ENCODE measurements at regions not wholly inside any gene's neighbourhood (a gene's known extent, or its start where the extent isn't known, plus 50 kb on each side); places are given as distances from the start of the nearest gene placed in this dataset.

DNA sequence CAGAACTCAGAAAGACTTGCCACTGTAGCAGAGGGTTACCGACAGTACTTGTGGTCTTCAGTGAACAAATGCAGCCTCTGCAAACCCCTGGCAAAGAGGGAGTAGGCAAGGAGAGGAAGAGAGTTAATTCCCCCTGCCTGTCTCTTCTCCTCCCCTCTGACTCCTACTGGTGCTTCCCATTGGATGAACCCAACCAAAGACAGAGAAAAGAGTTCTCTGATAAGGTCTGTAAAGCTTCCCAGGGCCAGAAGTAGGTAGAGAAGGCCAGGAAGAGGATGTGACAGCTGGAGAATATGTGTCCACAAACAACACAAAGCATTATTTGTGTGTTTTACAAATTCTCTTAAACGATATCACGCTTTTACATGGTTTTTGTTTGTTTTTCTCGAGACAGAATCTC is 66.6 kb upstream of the GPCPD1 start:
- TF ChIP-seq FOXP2 (optimal IDR thresholded peaks at IDR 0.05; ENCODE audit: borderline replicate concordance, extremely low read depth, extremely low read length, insufficient read depth), result no peak
- TF ChIP-seq SIN3A (IDR thresholded peaks at IDR 0.05; ENCODE audit: borderline replicate concordance, insufficient read depth, low read length), result no peak
- TF ChIP-seq POLR2AphosphoS5 (IDR thresholded peaks at IDR 0.05; ENCODE audit: low read depth, low read length), result no peak
- TF ChIP-seq, protein P1, sequence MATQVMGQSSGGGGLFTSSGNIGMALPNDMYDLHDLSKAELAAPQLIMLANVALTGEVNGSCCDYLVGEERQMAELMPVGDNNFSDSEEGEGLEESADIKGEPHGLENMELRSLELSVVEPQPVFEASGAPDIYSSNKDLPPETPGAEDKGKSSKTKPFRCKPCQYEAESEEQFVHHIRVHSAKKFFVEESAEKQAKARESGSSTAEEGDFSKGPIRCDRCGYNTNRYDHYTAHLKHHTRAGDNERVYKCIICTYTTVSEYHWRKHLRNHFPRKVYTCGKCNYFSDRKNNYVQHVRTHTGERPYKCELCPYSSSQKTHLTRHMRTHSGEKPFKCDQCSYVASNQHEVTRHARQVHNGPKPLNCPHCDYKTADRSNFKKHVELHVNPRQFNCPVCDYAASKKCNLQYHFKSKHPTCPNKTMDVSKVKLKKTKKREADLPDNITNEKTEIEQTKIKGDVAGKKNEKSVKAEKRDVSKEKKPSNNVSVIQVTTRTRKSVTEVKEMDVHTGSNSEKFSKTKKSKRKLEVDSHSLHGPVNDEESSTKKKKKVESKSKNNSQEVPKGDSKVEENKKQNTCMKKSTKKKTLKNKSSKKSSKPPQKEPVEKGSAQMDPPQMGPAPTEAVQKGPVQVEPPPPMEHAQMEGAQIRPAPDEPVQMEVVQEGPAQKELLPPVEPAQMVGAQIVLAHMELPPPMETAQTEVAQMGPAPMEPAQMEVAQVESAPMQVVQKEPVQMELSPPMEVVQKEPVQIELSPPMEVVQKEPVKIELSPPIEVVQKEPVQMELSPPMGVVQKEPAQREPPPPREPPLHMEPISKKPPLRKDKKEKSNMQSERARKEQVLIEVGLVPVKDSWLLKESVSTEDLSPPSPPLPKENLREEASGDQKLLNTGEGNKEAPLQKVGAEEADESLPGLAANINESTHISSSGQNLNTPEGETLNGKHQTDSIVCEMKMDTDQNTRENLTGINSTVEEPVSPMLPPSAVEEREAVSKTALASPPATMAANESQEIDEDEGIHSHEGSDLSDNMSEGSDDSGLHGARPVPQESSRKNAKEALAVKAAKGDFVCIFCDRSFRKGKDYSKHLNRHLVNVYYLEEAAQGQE (IDR thresholded peaks at IDR 0.05; ENCODE audit: insufficient read depth in 1 of 2, low read depth in 2 of 2, low read length in 2 of 2), result no peak
- TF ChIP-seq TAF1 (IDR thresholded peaks at IDR 0.05; ENCODE audit: borderline replicate concordance, insufficient read depth, low read length), result no peak

DNA sequence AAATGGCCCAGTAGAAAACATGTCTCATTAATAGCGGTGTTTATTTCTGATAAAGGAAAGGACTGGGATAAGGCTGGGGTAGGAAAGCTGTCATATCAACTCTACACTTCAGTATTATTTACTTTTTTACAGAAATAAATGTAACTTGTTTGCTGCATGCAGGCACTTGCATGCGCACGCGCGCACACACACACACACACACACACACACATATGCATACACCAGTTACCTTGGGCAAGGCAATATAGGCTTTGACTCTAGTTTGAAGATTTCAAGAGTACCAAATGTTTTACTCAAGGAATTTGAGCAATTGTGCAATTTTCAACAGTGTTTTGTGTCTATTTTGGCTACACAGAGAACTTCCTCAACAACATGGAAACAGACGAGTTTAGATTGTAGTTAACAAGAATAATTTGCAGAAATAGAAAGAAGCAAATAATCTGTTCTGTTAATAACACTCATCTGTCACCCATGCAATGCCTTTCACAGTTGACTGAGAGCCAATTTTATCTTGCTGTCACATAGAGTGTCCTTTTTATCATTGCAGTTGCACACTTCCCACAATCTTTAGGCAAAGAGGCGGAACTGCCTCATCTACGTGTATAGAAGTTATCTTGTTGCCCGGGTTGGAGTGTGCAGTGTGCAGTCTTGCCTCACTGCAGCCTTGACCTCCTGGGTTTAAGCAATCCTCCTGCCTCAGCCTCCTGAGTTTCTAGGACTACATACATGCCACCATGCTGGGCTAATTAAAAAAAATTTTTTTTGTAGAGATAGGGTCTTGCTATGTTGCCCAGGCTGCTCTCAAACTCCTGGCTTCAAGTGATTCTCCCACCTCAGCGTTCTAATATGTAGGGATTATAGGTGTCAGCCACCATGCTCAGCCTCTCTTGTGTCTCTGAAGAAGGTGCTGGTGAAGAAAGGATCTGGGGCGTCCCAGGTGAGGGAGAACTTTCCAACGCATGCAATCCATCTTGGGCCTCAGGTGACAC is 64.6 kb upstream of the GPCPD1 start:
- TF ChIP-seq, protein P1 (IDR thresholded peaks at IDR 0.05; ENCODE audit: insufficient read depth in 1 of 2, low read depth in 2 of 2, low read length in 2 of 2), result no peak

DNA sequence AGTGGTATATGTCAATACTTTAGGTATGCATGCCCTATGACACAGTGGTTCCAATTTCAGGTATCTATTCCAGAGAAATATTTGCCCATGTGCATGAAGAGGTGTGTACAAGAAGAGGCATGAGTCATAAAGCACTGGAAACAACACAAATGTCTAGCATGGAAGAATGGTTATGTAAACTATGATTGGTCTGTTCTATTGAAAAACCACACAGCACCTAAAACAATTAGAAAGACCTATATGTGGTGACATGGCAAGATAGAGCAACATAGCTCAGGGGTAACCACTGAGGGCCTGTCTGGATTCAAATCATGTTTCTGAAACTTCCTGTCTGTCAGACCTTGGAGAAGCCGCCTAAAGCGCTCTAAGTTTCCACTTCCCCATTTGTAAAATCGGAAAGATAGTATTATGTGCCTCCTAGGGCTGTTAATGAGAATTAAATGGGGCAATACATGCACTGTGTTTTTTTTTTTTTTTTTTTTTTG is 63.4 kb upstream of the GPCPD1 start:
- TF ChIP-seq, protein P1 (IDR thresholded peaks at IDR 0.05; ENCODE audit: insufficient read depth in 1 of 2, low read depth in 2 of 2, low read length in 2 of 2), result no peak
- TF ChIP-seq POLR2AphosphoS5 (IDR thresholded peaks at IDR 0.05; ENCODE audit: low read depth, low read length) (no peak), TAF1 (IDR thresholded peaks at IDR 0.05; ENCODE audit: borderline replicate concordance, insufficient read depth, low read length) (no peak), FOXP2 (optimal IDR thresholded peaks at IDR 0.05; ENCODE audit: borderline replicate concordance, extremely low read depth, extremely low read length, insufficient read depth) (no peak), SIN3A (IDR thresholded peaks at IDR 0.05; ENCODE audit: borderline replicate concordance, insufficient read depth, low read length) (no peak)

DNA sequence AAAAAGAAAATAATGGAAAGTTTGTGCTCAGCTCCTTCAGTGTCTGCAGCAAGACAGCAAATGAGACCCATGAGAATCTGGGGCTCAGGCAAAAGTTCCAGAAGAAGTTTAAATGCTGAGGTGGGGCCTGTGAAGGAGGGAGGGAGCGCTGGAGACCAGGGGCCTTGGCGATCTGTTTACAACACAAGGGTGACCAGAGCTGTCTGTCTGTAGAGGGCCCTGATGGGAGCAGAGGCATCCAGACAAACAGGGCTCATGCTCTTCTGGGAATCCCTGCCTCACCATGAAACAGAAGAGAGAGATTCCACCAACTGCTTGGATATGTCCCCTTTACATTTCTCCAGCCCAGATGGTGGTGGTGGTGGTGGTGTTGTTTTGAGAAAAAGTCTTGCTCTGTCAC is 60.1 kb upstream of the GPCPD1 start:
- TF ChIP-seq SIN3A (IDR thresholded peaks at IDR 0.05; ENCODE audit: borderline replicate concordance, insufficient read depth, low read length), result no peak
- TF ChIP-seq, protein P1 (IDR thresholded peaks at IDR 0.05; ENCODE audit: insufficient read depth in 1 of 2, low read depth in 2 of 2, low read length in 2 of 2), result no peak
- no peak for TF ChIP-seq POLR2AphosphoS5 (IDR thresholded peaks at IDR 0.05; ENCODE audit: low read depth, low read length)
- no peak for TF ChIP-seq TAF1 (IDR thresholded peaks at IDR 0.05; ENCODE audit: borderline replicate concordance, insufficient read depth, low read length)
- TF ChIP-seq FOXP2 (optimal IDR thresholded peaks at IDR 0.05; ENCODE audit: borderline replicate concordance, extremely low read depth, extremely low read length, insufficient read depth), result no peak

All from PFSK-1 (cell line).